ENCODE measurements at regions not wholly inside any gene's neighbourhood (a gene's known extent, or its start where the extent isn't known, plus 50 kb on each side); places are given as distances from the start of the nearest gene placed in this dataset.

DNA sequence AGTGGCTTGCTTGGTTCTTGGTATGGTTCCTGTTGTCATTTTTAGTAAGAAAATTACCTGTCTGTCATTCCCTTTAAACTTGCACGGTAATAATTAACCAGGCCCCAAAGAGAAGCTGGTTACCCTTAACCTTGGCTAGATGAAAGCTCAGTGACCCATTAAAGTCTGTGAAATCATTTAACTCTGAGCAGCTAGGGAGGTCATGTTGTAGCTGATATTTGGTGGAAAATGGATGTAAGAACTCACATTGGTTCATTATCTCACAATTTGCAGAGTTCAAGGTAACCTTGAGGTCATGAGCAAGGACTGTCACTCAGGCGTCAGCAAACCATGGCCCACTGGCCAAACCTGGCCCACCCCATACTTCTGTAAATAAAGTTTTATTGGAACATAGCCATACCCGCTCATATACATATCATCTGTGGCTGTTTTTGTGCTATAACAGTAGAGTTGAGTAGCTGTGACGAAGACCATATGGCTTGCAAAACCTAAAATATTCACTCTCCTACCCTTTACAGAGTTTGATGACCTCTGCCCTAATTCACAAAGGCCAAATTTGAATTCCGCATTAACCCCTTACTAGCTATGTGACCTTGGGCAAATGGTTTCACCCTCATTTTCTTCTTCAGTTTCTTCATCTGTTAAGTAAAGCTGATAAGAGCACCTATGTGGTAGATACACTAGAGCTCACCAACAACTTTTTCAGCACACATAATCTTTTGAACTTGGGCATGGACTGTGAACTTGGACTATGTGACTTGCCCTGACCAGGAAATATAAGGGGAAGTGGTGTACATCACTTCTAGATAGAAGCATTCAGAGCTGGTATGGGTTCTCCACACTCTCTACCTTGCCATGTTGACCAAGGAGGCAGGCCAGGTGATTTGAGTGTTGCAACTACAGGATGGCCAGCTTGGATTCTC lies 61.5 kb upstream of the CPEB4 start:
- no peak for TF ChIP-seq POLR2A (IDR thresholded peaks at IDR 0.05)
- TF ChIP-seq, protein P1, sequence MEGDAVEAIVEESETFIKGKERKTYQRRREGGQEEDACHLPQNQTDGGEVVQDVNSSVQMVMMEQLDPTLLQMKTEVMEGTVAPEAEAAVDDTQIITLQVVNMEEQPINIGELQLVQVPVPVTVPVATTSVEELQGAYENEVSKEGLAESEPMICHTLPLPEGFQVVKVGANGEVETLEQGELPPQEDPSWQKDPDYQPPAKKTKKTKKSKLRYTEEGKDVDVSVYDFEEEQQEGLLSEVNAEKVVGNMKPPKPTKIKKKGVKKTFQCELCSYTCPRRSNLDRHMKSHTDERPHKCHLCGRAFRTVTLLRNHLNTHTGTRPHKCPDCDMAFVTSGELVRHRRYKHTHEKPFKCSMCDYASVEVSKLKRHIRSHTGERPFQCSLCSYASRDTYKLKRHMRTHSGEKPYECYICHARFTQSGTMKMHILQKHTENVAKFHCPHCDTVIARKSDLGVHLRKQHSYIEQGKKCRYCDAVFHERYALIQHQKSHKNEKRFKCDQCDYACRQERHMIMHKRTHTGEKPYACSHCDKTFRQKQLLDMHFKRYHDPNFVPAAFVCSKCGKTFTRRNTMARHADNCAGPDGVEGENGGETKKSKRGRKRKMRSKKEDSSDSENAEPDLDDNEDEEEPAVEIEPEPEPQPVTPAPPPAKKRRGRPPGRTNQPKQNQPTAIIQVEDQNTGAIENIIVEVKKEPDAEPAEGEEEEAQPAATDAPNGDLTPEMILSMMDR (IDR thresholded peaks at IDR 0.05): no peak
